NCI-H524 treated with DMSO at 0.1 percent for 48 hours (cell line): ENCODE measurements at regions not wholly inside any gene's neighbourhood (a gene's known extent, or its start where the extent isn't known, plus 50 kb on each side); places are given as distances from the start of the nearest gene placed in this dataset.

Source experiments
- DNase-seq: peaks from one replicate; lab custom pipeline; 2025; lab: John Stamatoyannopoulos, UW

GRCh38 chr5:125390326-125390725, 643.9 kb upstream of the ZNF608 start:
- DNase-seq, result no peak

- DNase-seq, result no peak
Observed at GRCh38 chr5:125393221-125393815, 646.9 kb upstream of the ZNF608 start.

- DNase-seq, result no peak
Observed at GRCh38 chr5:125394661-125395280, 648.3 kb upstream of the ZNF608 start.

- no peak for DNase-seq
Observed at GRCh38 chr5:125396462-125396861, 650.0 kb upstream of the ZNF608 start.

GRCh38 chr5:125398466-125398865, 652.0 kb upstream of the ZNF608 start:
- DNase-seq, result no peak

- DNase-seq, result no peak
Observed at GRCh38 chr5:125399885-125400284, 653.4 kb upstream of the ZNF608 start.

GRCh38 chr5:125401724-125402622, 655.5 kb upstream of the ZNF608 start:
- DNase-seq, result no peak

GRCh38 chr5:125402787-125403186, 656.3 kb upstream of the ZNF608 start:
- no peak for DNase-seq

GRCh38 chr5:125404056-125404455, 657.6 kb upstream of the ZNF608 start:
- no peak for DNase-seq

GRCh38 chr5:125408448-125409233, 662.2 kb upstream of the ZNF608 start:
- DNase-seq, result no peak

GRCh38 chr5:125409234-125409860, 662.9 kb upstream of the ZNF608 start:
- no peak for DNase-seq

- DNase-seq, result peak; percentile 78
Observed at GRCh38 chr5:125409861-125410536, 663.6 kb upstream of the ZNF608 start.

- no peak for DNase-seq
Observed at GRCh38 chr5:125410537-125411070, 664.2 kb upstream of the ZNF608 start.

GRCh38 chr5:125411071-125411743, 664.8 kb upstream of the ZNF608 start:
- no peak for DNase-seq

- DNase-seq, result no peak
Observed at GRCh38 chr5:125411744-125412560, 665.5 kb upstream of the ZNF608 start.

- DNase-seq, result peak; percentile 69
Observed at GRCh38 chr5:125412561-125413495, 666.4 kb upstream of the ZNF608 start.

GRCh38 chr5:125413496-125414274, 667.2 kb upstream of the ZNF608 start:
- no peak for DNase-seq
